T1000 (cell line): ENCODE measurements at regions not wholly inside any gene's neighbourhood (a gene's known extent, or its start where the extent isn't known, plus 50 kb on each side); places are given as distances from the start of the nearest gene placed in this dataset.
"Not testable (repeated sequence)": the region's sequence is repeated elsewhere in the genome, so short reads cannot be mapped to it uniquely, and the experiment has no call there.

Experiments
- DNase-seq: peaks from one replicate; lab custom pipeline; 2025; ENCODE audit warnings: mixed read lengths; lab: John Stamatoyannopoulos, UW

GRCh38 chr3:76525726-76526125, 514.2 kb upstream of the ROBO2 start:
- no peak for DNase-seq

DNA sequence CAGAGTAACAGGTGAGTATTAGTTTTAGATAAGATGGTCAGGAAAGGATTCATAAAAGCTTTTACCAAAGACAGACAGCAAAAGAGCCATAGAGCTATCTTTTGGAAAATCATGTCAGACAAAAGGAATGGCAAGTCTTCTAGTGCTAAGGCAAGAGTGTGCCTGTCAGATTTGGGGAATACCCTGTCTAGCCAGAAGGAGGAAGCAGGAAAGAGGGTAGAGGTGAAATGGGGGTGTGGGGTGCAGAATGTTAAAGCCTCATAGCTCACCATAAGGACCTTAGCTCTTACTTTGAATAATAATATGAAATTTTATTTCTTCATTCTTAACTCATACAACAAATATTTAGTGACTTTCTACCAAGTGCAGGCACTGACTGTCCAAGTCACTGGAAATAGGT, 512.1 kb upstream of the ROBO2 start:
- no peak for DNase-seq

DNA sequence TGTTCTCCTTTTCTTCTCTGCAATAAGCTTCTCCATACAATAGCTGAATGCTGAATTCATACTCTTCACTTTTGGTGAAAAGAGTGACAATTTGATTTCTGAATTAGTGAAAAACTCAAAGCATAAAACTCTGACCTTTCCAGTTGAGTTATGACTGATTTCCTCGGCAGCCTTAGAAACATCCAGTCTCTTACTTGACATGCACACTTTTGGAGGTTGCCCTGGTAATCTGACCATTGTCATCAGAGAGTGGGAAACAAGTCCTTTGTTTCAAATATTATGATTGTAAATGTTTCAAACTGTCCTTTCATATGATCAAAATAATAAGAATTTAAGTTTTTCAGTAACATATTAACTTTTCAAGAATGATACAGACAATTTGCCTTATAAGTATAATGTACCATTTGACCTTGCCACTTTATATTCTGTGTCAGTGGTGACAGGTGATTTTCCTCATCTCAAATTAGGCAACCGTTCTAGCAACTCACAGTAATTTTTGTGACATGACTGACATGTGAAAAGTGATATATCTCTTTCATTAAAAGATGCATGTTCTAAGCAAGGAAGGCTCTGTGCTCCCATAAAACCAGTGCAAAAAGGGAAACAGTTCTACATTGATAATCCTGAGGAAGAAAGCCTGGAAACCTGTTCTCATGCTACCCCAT, 507.6 kb upstream of the ROBO2 start:
- no peak for DNase-seq

- not testable (repeated sequence) for DNase-seq
Measured at GRCh38 chr3:76533710-76534109, 506.2 kb upstream of the ROBO2 start.

- not testable (repeated sequence) for DNase-seq
Measured at GRCh38 chr3:76537857-76538256, 502.0 kb upstream of the ROBO2 start.

GRCh38 chr3:76547674-76548073, 492.2 kb upstream of the ROBO2 start:
- no peak for DNase-seq

DNA sequence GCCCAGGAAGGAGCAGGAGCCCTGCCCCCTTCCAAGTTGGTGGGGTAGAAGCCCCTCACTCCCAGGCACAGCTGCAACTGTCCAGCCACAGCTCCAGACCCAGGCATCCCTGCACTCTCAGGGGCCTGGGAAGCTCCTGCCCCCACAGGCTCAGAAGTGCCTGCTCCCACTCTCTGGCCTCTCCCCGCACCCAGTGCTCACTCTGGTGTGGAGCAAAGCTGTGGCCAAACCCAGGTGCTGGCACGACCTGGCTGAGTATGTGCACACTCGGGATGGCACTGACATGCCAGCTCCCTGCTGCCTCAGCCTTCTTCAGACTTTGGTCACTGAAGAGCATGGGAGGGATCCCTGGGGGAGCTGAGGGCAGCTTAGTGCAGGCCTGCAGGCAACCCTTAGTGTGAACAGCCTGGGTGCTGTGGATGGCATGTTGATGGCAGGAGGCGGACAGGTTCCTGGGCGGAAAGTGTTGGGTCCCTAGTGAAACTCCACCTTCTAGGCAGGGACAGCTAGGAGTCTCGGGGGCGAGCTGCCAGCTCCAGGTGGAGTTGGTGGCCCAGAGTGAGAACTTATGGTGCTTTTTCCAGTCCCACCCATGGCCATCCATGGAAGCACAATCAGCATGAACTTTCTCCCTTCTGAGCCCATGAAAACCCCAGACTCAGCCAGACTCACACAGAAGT, 489.2 kb upstream of the ROBO2 start:
- no peak for DNase-seq

GRCh38 chr3:76551739-76552138, 488.2 kb upstream of the ROBO2 start:
- no peak for DNase-seq

DNA sequence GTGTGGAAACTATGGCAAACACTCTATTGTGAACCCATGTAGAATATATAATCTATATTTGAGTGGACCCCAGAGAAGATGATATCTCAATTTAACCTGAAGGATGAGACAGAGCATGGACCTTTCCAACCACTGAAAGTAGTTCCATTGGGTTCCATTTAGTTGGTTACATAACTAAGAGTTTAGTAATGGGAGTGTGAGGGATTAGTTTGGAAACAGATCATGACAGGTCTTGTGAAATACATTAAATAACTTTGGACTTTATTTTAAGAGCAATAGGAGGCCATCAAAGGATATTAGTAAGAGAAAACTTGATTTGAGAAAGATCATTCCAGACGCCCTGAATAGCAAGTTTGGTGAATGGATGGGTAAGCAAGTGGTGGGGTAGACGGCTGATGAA, 487.2 kb upstream of the ROBO2 start:
- DNase-seq = no peak

DNA sequence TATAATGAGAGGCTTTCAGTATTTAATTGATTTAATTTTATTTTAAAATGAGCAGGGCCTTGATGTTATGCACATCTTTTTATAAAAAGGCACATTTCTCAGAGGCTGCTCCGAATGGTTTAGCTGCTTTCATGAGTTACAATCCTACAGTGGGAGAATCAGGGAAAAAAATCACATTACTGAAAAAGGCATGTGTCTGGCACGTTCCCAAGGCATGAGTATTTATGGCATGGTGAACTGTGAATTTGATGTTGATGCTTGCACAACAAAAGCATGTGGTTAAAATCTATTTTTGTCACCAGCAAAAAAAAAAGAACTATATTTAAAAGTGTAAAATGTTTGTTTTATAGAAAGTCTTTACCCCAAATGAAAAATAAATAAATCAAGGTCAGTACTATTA, 485.2 kb upstream of the ROBO2 start:
- no peak for DNase-seq

GRCh38 chr3:76561494-76562236, 478.2 kb upstream of the ROBO2 start:
- no peak for DNase-seq

DNA sequence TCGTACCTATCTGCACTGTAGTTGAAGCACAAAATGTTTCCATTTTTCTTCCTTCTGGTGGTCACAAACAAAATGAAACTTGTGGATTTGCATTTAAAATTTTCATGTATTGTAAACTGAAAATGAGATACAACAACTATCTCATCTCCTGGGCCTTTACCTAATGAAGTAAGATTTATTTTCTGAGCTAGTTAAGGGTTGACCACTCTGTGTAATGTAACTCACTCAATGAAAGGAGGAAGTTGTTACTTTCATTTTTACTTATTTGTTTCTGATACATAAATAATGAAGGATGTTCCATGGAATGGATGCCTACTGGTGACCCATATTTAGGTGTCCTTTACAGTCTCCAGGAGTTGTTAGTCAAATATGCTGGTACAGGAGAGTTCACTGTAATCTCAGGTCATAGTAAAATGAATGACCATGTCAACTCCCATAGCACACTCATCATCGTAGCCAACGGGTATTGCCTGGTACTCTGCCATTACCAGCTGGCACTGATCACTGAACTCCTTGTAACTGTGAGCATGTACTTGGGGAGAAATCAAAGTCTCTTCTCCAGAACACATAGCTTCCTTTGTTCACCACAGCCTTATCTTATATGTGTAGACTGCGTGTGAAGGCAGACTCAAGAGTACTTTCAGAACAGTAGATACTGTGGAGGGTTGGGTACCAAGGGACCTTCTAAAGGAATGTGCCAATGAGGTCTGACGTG, 474.2 kb upstream of the ROBO2 start:
- DNase-seq = no peak

DNA sequence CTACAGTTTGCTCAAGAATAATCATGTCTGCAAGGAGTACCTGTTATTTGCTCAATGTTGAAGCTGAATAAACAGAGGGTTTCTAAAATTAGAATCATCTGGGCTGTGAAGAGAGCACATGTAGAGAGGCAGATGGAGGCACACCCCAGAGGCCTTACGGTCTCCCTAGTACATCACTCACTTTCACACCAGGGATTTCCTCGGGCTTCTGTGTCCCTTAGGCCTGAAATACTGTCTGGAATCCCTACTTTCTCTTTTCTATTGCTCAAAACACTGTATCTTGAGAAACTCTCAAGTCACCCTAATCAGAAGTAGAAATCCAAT, 473.7 kb upstream of the ROBO2 start:
- DNase-seq = no peak

- no peak for DNase-seq
Measured at GRCh38 chr3:76566904-76567303, 473.0 kb upstream of the ROBO2 start.

GRCh38 chr3:76570436-76571057, 469.4 kb upstream of the ROBO2 start:
- DNase-seq = no peak

DNA sequence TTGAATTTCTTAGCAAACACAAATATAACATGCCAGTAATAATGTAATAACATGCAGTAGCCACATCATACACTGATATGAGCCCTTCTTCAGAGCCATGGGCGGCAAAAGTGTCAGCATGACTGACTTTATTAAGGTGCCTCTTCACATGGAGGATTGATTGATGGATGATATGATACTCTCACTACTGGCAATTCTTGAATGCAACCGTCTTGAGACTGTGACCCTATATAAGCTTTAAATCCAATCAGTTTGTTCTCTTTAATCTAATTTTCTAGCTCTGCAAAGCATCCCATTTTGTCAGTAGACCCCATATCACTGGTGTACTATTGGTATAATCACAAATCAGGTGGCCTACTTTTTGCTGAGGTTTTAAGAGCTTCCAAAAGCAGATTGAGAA, 463.7 kb upstream of the ROBO2 start:
- no peak for DNase-seq

- no peak for DNase-seq
Measured at GRCh38 chr3:76582098-76582497, 457.8 kb upstream of the ROBO2 start.

- no peak for DNase-seq
Measured at GRCh38 chr3:76582632-76583378, 457.1 kb upstream of the ROBO2 start.

- no peak for DNase-seq
Measured at GRCh38 chr3:76585794-76586392, 454.0 kb upstream of the ROBO2 start.

GRCh38 chr3:76586471-76586870, 453.4 kb upstream of the ROBO2 start:
- DNase-seq = no peak

GRCh38 chr3:76610150-76610549, 429.7 kb upstream of the ROBO2 start:
- no peak for DNase-seq
